GM10266 (cell line): ENCODE measurements at regions not wholly inside any gene's neighbourhood (a gene's known extent, or its start where the extent isn't known, plus 50 kb on each side); places are given as distances from the start of the nearest gene placed in this dataset.

Experiments used
- DNase-seq: peaks from one replicate; pipeline ENCODE4 v3.0.0; 2012; ENCODE audit errors: extremely low spot score
- CTCF ChIP-seq: IDR thresholded peaks from 2 replicates; pipeline ENCODE4 v1.5.1; 2012; ENCODE audit warnings: mild to moderate bottlenecking, low read depth; ENCODE audit not compliant: control insufficient read depth, insufficient read depth; ENCODE audit errors: missing control alignments

- TF ChIP-seq CTCF: no peak
- DNase-seq: no peak
Observed at GRCh38 chr11:92557879-92558278, 333.3 kb downstream of the FAT3 start.

DNA sequence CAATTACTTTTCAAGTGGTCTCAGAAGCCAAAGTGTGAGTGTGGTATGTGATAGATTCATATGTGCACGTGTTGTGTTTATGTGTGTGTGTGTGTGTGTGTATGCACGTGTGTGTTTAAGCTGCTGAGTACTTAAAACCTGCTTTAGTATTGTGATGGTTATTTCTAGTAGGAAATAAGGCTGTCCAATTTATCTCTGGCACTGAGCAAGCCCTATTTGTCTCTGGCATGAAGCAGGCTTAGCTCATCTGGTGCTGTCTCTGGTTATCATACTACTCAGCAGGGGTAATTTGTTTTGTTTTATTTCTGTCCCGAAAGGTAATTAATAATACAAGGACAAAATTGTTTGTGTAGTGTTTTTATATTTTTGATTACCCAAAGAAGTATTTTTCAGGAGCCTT is 333.7 kb downstream of the FAT3 start:
- no peak for DNase-seq

DNA sequence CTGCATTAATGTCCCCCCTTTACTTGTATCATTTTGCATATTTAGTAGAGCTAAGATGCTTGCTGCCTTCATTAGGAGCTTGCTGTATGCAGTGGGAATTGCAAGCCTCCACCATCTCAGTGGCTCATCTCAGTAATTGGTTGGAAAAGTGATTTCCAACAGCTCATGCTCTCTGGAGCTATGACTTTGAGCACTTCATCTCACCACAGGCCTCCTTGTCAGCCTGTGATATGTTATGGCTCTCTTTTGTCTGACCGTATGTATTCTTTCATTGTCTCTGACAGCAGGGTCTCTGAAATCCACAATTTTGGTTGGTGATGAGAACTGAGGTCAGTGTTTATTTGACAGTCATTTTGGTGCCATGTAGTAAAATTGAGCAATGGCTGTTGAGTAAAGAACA is 345.1 kb downstream of the FAT3 start:
- no peak for TF ChIP-seq CTCF
- no peak for DNase-seq

More for the DNA sequence above, 333.7 kb downstream of the FAT3 start:
- no peak for TF ChIP-seq CTCF

DNA sequence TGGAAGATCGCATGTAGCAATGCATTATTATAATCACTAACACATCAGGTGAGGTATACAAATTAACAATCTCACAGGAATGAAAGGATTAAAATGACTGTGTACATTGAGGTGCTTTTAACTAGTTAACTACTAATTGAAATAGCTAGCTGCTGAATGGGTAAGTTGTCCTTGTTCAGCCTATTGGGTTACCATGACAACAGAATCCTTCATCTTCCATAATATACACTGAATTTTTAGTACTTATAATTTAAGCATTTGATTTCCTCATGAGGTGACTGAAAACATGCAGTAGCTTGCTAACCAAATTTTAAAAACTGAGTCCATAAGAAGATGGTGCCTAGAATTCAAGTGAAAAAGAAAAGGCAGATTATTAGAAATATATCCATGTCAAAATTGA is 347.9 kb downstream of the FAT3 start:
- no peak for TF ChIP-seq CTCF
- DNase-seq: no peak

GRCh38 chr11:92576315-92576714 is 351.7 kb downstream of the FAT3 start:
- no peak for DNase-seq
- TF ChIP-seq CTCF: no peak

GRCh38 chr11:92580908-92581307 is 356.3 kb downstream of the FAT3 start:
- DNase-seq: no peak
- TF ChIP-seq CTCF: no peak

DNA sequence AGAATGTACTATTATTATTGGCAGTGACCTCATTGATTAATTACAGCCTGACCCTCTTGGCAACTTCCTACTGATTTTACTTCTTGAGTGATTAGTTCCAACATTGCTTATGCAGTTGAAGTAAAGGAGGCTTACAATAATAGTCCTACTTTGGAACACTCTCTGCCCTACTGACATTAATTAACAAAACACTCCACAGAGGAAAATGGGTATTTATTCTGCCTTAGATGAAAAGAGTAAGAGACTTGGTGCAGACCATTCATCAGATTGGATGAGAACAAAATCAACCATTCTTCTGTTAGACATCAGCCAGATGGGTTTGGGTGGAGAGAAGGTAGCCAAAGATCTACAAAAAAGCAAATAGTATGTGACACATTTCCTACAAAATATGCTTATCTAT is 363.8 kb downstream of the FAT3 start:
- no peak for TF ChIP-seq CTCF
- DNase-seq: no peak
